SK-N-DZ (cell line): ENCODE measurements at regions not wholly inside any gene's neighbourhood (a gene's known extent, or its start where the extent isn't known, plus 50 kb on each side); places are given as distances from the start of the nearest gene placed in this dataset.
A peak's percentile ranks its signal among the peaks of the same experiment; 100 is the strongest.
"Not testable (repeated sequence)": the region's sequence is repeated elsewhere in the genome, so short reads cannot be mapped to it uniquely, and the experiment has no call there.

Experiments used
- DNase-seq: peaks from one replicate; pipeline ENCODE4 v3.0.0-alpha.2; 2015; ENCODE audit warnings: low spot score

GRCh38 chr5:154702477-154702876 lies 52.7 kb upstream of the LARP1 start:
- DNase-seq, result no peak

- DNase-seq, result not testable (repeated sequence)
These were observed 53.5 kb upstream of the LARP1 start for GRCh38 chr5:154701725-154702124.

- peak; percentile 60 for DNase-seq
These were observed 54.0 kb upstream of the LARP1 start for GRCh38 chr5:154701181-154701580.

- DNase-seq, result not testable (repeated sequence)
These were observed 54.8 kb upstream of the LARP1 start for GRCh38 chr5:154700289-154700928.

- DNase-seq, result no peak
These were observed 56.4 kb upstream of the LARP1 start for GRCh38 chr5:154698763-154699162.

- DNase-seq, result no peak
These were observed 57.8 kb upstream of the LARP1 start for GRCh38 chr5:154697371-154697770.

GRCh38 chr5:154696891-154697290 lies 58.3 kb upstream of the LARP1 start:
- DNase-seq, result peak; percentile 59

GRCh38 chr5:154694159-154694558 lies 61.0 kb upstream of the LARP1 start:
- no peak for DNase-seq

GRCh38 chr5:154690488-154690887 lies 64.7 kb upstream of the LARP1 start:
- no peak for DNase-seq

- no peak for DNase-seq
These were observed 68.7 kb upstream of the LARP1 start for GRCh38 chr5:154686490-154686889.

- no peak for DNase-seq
These were observed 71.9 kb upstream of the LARP1 start for GRCh38 chr5:154683101-154683880.

GRCh38 chr5:154679501-154679900 lies 75.7 kb upstream of the LARP1 start:
- no peak for DNase-seq

GRCh38 chr5:154677921-154678320 lies 77.3 kb upstream of the LARP1 start:
- DNase-seq, result no peak

- DNase-seq, result no peak
These were observed 78.7 kb upstream of the LARP1 start for GRCh38 chr5:154676508-154676907.

- no peak for DNase-seq
These were observed 81.1 kb upstream of the LARP1 start for GRCh38 chr5:154674029-154674428.

GRCh38 chr5:154673506-154673905 lies 81.7 kb upstream of the LARP1 start:
- no peak for DNase-seq

- DNase-seq, result not testable (repeated sequence)
These were observed 85.3 kb upstream of the LARP1 start for GRCh38 chr5:154669913-154670312.

- DNase-seq, result no peak
These were observed 85.8 kb upstream of the LARP1 start for GRCh38 chr5:154669402-154669801.

- DNase-seq, result no peak
These were observed 90.3 kb upstream of the LARP1 start for GRCh38 chr5:154664869-154665268.

GRCh38 chr5:154663424-154663823 lies 91.8 kb upstream of the LARP1 start:
- no peak for DNase-seq

- DNase-seq, result no peak
These were observed 100.4 kb upstream of the LARP1 start for GRCh38 chr5:154654486-154655371.
